Type B pancreatic cell (in vitro differentiated cells): ENCODE measurements at regions not wholly inside any gene's neighbourhood (a gene's known extent, or its start where the extent isn't known, plus 50 kb on each side); places are given as distances from the start of the nearest gene placed in this dataset.

Source experiments
- DNase-seq: peaks from one replicate; pipeline ENCODE4 v3.0.0; 2021; ENCODE audit warnings: mixed read lengths; ENCODE audit not compliant: unreplicated experiment; ENCODE audit errors: extremely low spot score
- H3K27ac Mint-ChIP-seq: 2 replicates; pipeline ENCODE4 v1.8.0; 2021; ENCODE audit warnings: mild to moderate bottlenecking, mixed read lengths
- H3K27me3 Mint-ChIP-seq: 2 replicates; pipeline ENCODE4 v1.8.0; 2021; ENCODE audit warnings: mixed read lengths
- H3K36me3 Mint-ChIP-seq: 2 replicates; pipeline ENCODE4 v1.8.0; 2021; ENCODE audit warnings: mixed read lengths
- H3K4me1 Mint-ChIP-seq: one replicate; pipeline ENCODE4 v1.8.0; 2021; ENCODE audit warnings: mixed read lengths; ENCODE audit not compliant: unreplicated experiment
- H3K4me3 Mint-ChIP-seq: 2 replicates; pipeline ENCODE4 v1.8.0; 2021; ENCODE audit warnings: mild to moderate bottlenecking, mixed read lengths
- H3K9me3 Mint-ChIP-seq: 2 replicates; pipeline ENCODE4 v1.8.0; 2021; ENCODE audit warnings: mixed read lengths
- TF ChIP-seq, protein P1 (sequence below): fragments of 200-600 bp; sonication (generic); conservative IDR thresholded peaks from 2 replicates; pipeline ENCODE4 v1.5.0; 2021; ENCODE audit warnings: antibody characterized with exemption, mild to moderate bottlenecking

GRCh38 chr7:10284001-10284400 is 689.7 kb upstream of the PHF14 start:
- Mint-ChIP-seq H3K27me3 (no peaks in the 10 kb centered on the region), H3K4me1 (no peaks in the 10 kb centered on the region)
- DNase-seq = no peak

GRCh38 chr7:10299384-10299783 is 674.3 kb upstream of the PHF14 start:
- no peaks in the 10 kb centered on the region for H3K9me3 Mint-ChIP-seq
- no peak overlapping the region for H3K27ac Mint-ChIP-seq
- H3K4me3 Mint-ChIP-seq = no peak overlapping the region
- TF ChIP-seq, protein P1, sequence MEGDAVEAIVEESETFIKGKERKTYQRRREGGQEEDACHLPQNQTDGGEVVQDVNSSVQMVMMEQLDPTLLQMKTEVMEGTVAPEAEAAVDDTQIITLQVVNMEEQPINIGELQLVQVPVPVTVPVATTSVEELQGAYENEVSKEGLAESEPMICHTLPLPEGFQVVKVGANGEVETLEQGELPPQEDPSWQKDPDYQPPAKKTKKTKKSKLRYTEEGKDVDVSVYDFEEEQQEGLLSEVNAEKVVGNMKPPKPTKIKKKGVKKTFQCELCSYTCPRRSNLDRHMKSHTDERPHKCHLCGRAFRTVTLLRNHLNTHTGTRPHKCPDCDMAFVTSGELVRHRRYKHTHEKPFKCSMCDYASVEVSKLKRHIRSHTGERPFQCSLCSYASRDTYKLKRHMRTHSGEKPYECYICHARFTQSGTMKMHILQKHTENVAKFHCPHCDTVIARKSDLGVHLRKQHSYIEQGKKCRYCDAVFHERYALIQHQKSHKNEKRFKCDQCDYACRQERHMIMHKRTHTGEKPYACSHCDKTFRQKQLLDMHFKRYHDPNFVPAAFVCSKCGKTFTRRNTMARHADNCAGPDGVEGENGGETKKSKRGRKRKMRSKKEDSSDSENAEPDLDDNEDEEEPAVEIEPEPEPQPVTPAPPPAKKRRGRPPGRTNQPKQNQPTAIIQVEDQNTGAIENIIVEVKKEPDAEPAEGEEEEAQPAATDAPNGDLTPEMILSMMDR = no peak
- H3K36me3 Mint-ChIP-seq = no peaks in the 10 kb centered on the region
- peaks cover 11% of the 10 kb centered on the region for H3K4me1 Mint-ChIP-seq
- H3K27me3 Mint-ChIP-seq = no peaks in the 10 kb centered on the region
- no peak for DNase-seq

More at GRCh38 chr7:10284001-10284400, 689.7 kb upstream of the PHF14 start:
- H3K27ac Mint-ChIP-seq = no peak overlapping the region
- no peaks in the 10 kb centered on the region for H3K9me3 Mint-ChIP-seq
- no peak overlapping the region for H3K4me3 Mint-ChIP-seq
- TF ChIP-seq, protein P1 = no peak
- no peaks in the 10 kb centered on the region for H3K36me3 Mint-ChIP-seq

GRCh38 chr7:10300577-10300976 is 673.1 kb upstream of the PHF14 start:
- H3K36me3 Mint-ChIP-seq = no peaks in the 10 kb centered on the region
- H3K4me1 Mint-ChIP-seq = peaks cover 11% of the 10 kb centered on the region
- DNase-seq = no peak
- H3K27me3 Mint-ChIP-seq = no peaks in the 10 kb centered on the region
- H3K27ac Mint-ChIP-seq = no peak overlapping the region
- TF ChIP-seq, protein P1 = no peak
- no peaks in the 10 kb centered on the region for H3K9me3 Mint-ChIP-seq
- H3K4me3 Mint-ChIP-seq = no peak overlapping the region

DNA sequence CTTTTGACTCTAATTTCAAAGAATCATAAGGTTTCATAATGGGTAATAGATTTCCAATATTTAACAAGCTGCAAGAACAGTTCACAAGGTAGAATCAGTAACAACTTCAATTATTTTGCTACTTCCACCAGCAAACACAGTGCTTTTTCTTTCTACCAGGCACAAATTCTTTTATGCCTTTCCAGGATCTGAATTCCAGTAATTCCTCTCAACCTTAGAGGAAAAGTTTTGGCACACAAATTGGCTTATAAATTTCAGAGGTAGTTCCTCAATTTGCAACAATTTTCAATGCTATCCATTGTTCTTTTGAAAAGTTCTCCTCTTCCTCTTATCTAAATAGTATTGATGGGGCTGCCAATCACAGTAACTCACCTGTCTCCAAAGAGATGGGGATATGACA is 665.4 kb upstream of the PHF14 start:
- TF ChIP-seq, protein P1 = no peak
- H3K27ac Mint-ChIP-seq = no peak overlapping the region
- DNase-seq = no peak
- H3K4me3 Mint-ChIP-seq = no peak overlapping the region
- H3K36me3 Mint-ChIP-seq = no peaks in the 10 kb centered on the region
- no peaks in the 10 kb centered on the region for H3K9me3 Mint-ChIP-seq
- H3K27me3 Mint-ChIP-seq = no peaks in the 10 kb centered on the region
- H3K4me1 Mint-ChIP-seq = no peaks in the 10 kb centered on the region

- no peaks in the 10 kb centered on the region for H3K9me3 Mint-ChIP-seq
- H3K4me3 Mint-ChIP-seq = no peak overlapping the region
- DNase-seq = no peak
- H3K27me3 Mint-ChIP-seq = no peaks in the 10 kb centered on the region
- TF ChIP-seq, protein P1 = no peak
- no peak overlapping the region for H3K27ac Mint-ChIP-seq
- no peaks in the 10 kb centered on the region for H3K36me3 Mint-ChIP-seq
- no peaks in the 10 kb centered on the region for H3K4me1 Mint-ChIP-seq
Observed at GRCh38 chr7:10312942-10313341, 660.7 kb upstream of the PHF14 start.

DNA sequence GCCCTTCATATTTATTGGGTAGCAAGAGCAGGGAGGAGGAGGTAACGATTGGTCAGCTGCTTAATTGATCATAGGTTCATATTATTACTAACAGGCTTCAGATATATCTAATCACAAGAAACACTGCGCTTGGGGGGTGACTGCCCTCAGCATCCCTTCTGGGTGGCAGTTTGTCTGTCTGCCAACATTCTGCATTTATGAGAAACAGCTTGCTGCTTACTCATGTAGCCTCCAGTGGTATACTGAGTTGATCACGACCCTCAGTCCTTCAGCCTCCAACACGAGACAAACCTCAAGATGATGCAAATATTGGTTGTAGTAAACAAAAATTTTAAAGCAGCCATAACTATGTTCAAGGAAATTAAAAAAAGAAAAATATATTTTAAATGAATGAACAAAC is 657.8 kb upstream of the PHF14 start:
- Mint-ChIP-seq H3K9me3 (peaks cover 5% of the 10 kb centered on the region), H3K36me3 (no peaks in the 10 kb centered on the region), H3K27ac (no peak overlapping the region), H3K4me1 (no peaks in the 10 kb centered on the region), H3K27me3 (no peaks in the 10 kb centered on the region), H3K4me3 (no peak overlapping the region)
- TF ChIP-seq, protein P1 = no peak
- DNase-seq = no peak
